MCF 10A (cell line): ENCODE measurements at regions not wholly inside any gene's neighbourhood (a gene's known extent, or its start where the extent isn't known, plus 50 kb on each side); places are given as distances from the start of the nearest gene placed in this dataset.

Experiments
- BruUV-seq: library from RNA; stranded (reverse); fragments of 400-500 nt; replicated peaks from 2 replicates; lab custom pipeline; 2021; lab: Mats Ljungman, UMichigan
- CTCF ChIA-PET: fragments of 300-600 bp; sonication (Branson Sonifier 250); formaldehyde crosslinking; extraction: SDS; loops from one replicate; lab custom pipeline; 2021; ENCODE audit warnings: antibody characterized with exemption, inconsistent platforms; lab: Yijun Ruan, JAX
- POLR2A ChIA-PET: fragments of 300-600, 350-650 bp; sonication (Branson Sonifier 250); formaldehyde crosslinking; extraction: SDS; loops from one replicate; lab custom pipeline; 2020; ENCODE audit warnings: antibody characterized with exemption, inconsistent platforms; lab: Yijun Ruan, JAX
- DNase-seq: peaks from one replicate; pipeline ENCODE4 v3.0.0-alpha.2; 2018; ENCODE audit not compliant: unreplicated experiment
- H3K27ac Mint-ChIP-seq: one replicate; pipeline ENCODE4 v1.8.0; 2022; ENCODE audit warnings: mild to moderate bottlenecking, low read depth, mixed read lengths; ENCODE audit not compliant: unreplicated experiment
- H3K27me3 Mint-ChIP-seq: one replicate; pipeline ENCODE4 v1.8.0; 2022; ENCODE audit warnings: mixed read lengths; ENCODE audit not compliant: insufficient read depth, unreplicated experiment
- H3K36me3 Mint-ChIP-seq: one replicate; pipeline ENCODE4 v1.8.0; 2022; ENCODE audit warnings: mild to moderate bottlenecking, moderate library complexity, mixed read lengths; ENCODE audit not compliant: insufficient read depth, unreplicated experiment
- H3K4me1 Mint-ChIP-seq: one replicate; pipeline ENCODE4 v1.8.0; 2022; ENCODE audit warnings: mixed read lengths; ENCODE audit not compliant: insufficient read depth, unreplicated experiment
- H3K4me3 Mint-ChIP-seq: one replicate; pipeline ENCODE4 v1.8.0; 2022; ENCODE audit warnings: mild to moderate bottlenecking, moderate library complexity, mixed read lengths; ENCODE audit not compliant: unreplicated experiment
- H3K9me3 Mint-ChIP-seq: one replicate; pipeline ENCODE4 v1.8.0; 2022; ENCODE audit warnings: mixed read lengths; ENCODE audit not compliant: unreplicated experiment
- CTCF ChIP-seq: fragments of 200-600 bp; IDR thresholded peaks from one replicate; pipeline ENCODE4 v1.8.0; 2022; ENCODE audit warnings: antibody characterized with exemption, mild to moderate bottlenecking; ENCODE audit not compliant: unreplicated experiment
- intact Hi-C: fragments of 100-400 bp; cut with micrococcal nuclease; formaldehyde crosslinking; loops from 2 replicates; pipeline ENCODE4 v1.14.1; 2022

- POLR2A ChIA-PET: interaction anchor here (0.6 kb wide), 1 partner anchor 200 kb away, joined by 3 read pairs; no protein-coding TSS in a partner anchor
- H3K9me3 Mint-ChIP-seq: peaks cover 42% of the 10 kb centered on the region
Observed at GRCh38 chr10:36195364-36195763, 553.3 kb upstream of the FZD8 start.

GRCh38 chr10:36194276-36194675 is 552.2 kb upstream of the FZD8 start:
- no TSS peak for BruUV-seq
- Mint-ChIP-seq H3K4me1 (no peaks in the 10 kb centered on the region), H3K9me3 (peaks cover 49% of the 10 kb centered on the region), H3K36me3 (no peaks in the 10 kb centered on the region), H3K27ac (no peak overlapping the region), H3K27me3 (no peaks in the 10 kb centered on the region), H3K4me3 (no peak overlapping the region)
- intact Hi-C loops: no loop called here
- no peak for TF ChIP-seq CTCF
- DNase-seq: no peak
- POLR2A ChIA-PET: no interaction called here
- CTCF ChIA-PET: no interaction called here

More at GRCh38 chr10:36195364-36195763, 553.3 kb upstream of the FZD8 start:
- Mint-ChIP-seq H3K4me1 (no peaks in the 10 kb centered on the region), H3K27ac (no peak overlapping the region), H3K27me3 (no peaks in the 10 kb centered on the region), H3K36me3 (no peaks in the 10 kb centered on the region), H3K4me3 (no peak overlapping the region)
- intact Hi-C loops: no loop called here
- CTCF ChIA-PET: interaction anchor here (0.6 to 0.7 kb wide), 2 partner anchors 16 to 67 kb away, joined by 3 read pairs; no protein-coding TSS in a partner anchor
- no peak for DNase-seq
- no peak for TF ChIP-seq CTCF
- BruUV-seq: no TSS peak

GRCh38 chr10:36191009-36191408 is 548.9 kb upstream of the FZD8 start:
- no peak for TF ChIP-seq CTCF
- BruUV-seq: no TSS peak

GRCh38 chr10:36188461-36188860 is 546.4 kb upstream of the FZD8 start:
- no peak overlapping the region for H3K27ac Mint-ChIP-seq
- H3K36me3 Mint-ChIP-seq: no peaks in the 10 kb centered on the region
- ChIA-PET CTCF (interaction anchor here (0.7 kb wide), 1 partner anchor 121 kb away, joined by 3 read pairs; no protein-coding TSS in a partner anchor), POLR2A (no interaction called here)
- TF ChIP-seq CTCF: no peak
- H3K27me3 Mint-ChIP-seq: no peaks in the 10 kb centered on the region
- no peak for DNase-seq
- BruUV-seq: no TSS peak
- peaks cover 23% of the 10 kb centered on the region for H3K9me3 Mint-ChIP-seq
- no peak overlapping the region for H3K4me3 Mint-ChIP-seq
- intact Hi-C loops: no loop called here
- H3K4me1 Mint-ChIP-seq: no peaks in the 10 kb centered on the region

More at GRCh38 chr10:36191009-36191408, 548.9 kb upstream of the FZD8 start:
- intact Hi-C loops: no loop called here
- Mint-ChIP-seq H3K36me3 (no peaks in the 10 kb centered on the region), H3K4me1 (no peaks in the 10 kb centered on the region), H3K4me3 (no peak overlapping the region), H3K9me3 (peaks cover 31% of the 10 kb centered on the region), H3K27me3 (no peaks in the 10 kb centered on the region), H3K27ac (no peak overlapping the region)
- DNase-seq: no peak
- ChIA-PET CTCF (interaction anchor here (0.7 to 1.0 kb wide), 2 partner anchors 18 to 1065 kb away, joined by 3 to 4 read pairs; no protein-coding TSS in a partner anchor), POLR2A (interaction anchor here (0.6 to 1.2 kb wide), 2 partner anchors 12 to 26 kb away, joined by 3 read pairs; no protein-coding TSS in a partner anchor)
